ENCODE measurements at regions not wholly inside any gene's neighbourhood (a gene's known extent, or its start where the extent isn't known, plus 50 kb on each side); places are given as distances from the start of the nearest gene placed in this dataset.

GRCh38 chr10:3895045-3895631 is 110.1 kb upstream of the KLF6 start:
- BruUV-seq (replicated peaks) = no TSS peak
- in situ Hi-C loops (cut with HindIII; ENCODE audit: low pct_unique_long_range_greater_than_20kb, low sequenced_read_pairs) = no loop called here
- Histone ChIP-seq H3K4me3 (ENCODE audit: low read depth in 2 of 2, low read length in 2 of 2) (no peak overlapping the region), H3K27me3 (ENCODE audit: control insufficient read depth, insufficient read depth, low read length) (no peaks in the 10 kb centered on the region), H3K27ac (ENCODE audit: low read length) (peak overlapping the region; percentile 100), H3K9me3 (ENCODE audit: control insufficient read depth, insufficient read depth, low read depth, low read length) (no peaks in the 10 kb centered on the region), H3K36me3 (ENCODE audit: control insufficient read depth, insufficient read depth, low read length) (no peaks in the 10 kb centered on the region), H3K4me1 (ENCODE audit: control insufficient read depth, insufficient read depth, low read length) (peaks cover 46% of the 10 kb centered on the region)
- intact Hi-C loops (cut with micrococcal nuclease; ENCODE audit: unreplicated experiment) = no loop called here
- ChIA-PET CTCF (no interaction called here), POLR2A (interaction anchor here (0.6 kb wide), 2 partner anchors 52 to 110 kb away, joined by 3 to 17 read pairs; no protein-coding TSS in a partner anchor)
- TF ChIP-seq SIN3A (IDR thresholded peaks at IDR 0.05; ENCODE audit: borderline replicate concordance, insufficient read depth, low read depth, low read length) (no peak), CTCF (IDR thresholded peaks at IDR 0.05) (no peak), TCF7L2 (IDR thresholded peaks at IDR 0.05; ENCODE audit: low read depth, low read length) (no peak), REST (IDR thresholded peaks at IDR 0.05; ENCODE audit: insufficient read depth in 1 of 2, low read depth in 2 of 2, low read length in 1 of 2) (no peak), POLR2AphosphoS5 (IDR thresholded peaks at IDR 0.05; ENCODE audit: low read depth, low read length) (no peak)
- DNase-seq (ENCODE audit: low read depth, low spot score) (no peak), ATAC-seq (peak; percentile 42)

GRCh38 chr10:3893901-3894563 is 109.0 kb upstream of the KLF6 start:
- DNase-seq (ENCODE audit: low read depth, low spot score) = no peak
- in situ Hi-C loops (cut with HindIII; ENCODE audit: low pct_unique_long_range_greater_than_20kb, low sequenced_read_pairs) (no loop called here), intact Hi-C loops (cut with micrococcal nuclease; ENCODE audit: unreplicated experiment) (no loop called here)
- no peak overlapping the region for H3K4me3 ChIP-seq (ENCODE audit: low read depth in 2 of 2, low read length in 2 of 2)
- no peak for ATAC-seq
- peaks cover 57% of the 10 kb centered on the region for H3K4me1 ChIP-seq (ENCODE audit: control insufficient read depth, insufficient read depth, low read length)
- no peaks in the 10 kb centered on the region for H3K36me3 ChIP-seq (ENCODE audit: control insufficient read depth, insufficient read depth, low read length)
- no peaks in the 10 kb centered on the region for H3K9me3 ChIP-seq (ENCODE audit: control insufficient read depth, insufficient read depth, low read depth, low read length)
- no peak for TF ChIP-seq CTCF (IDR thresholded peaks at IDR 0.05)
- no peak for TF ChIP-seq POLR2AphosphoS5 (IDR thresholded peaks at IDR 0.05; ENCODE audit: low read depth, low read length)
- no peak for TF ChIP-seq TCF7L2 (IDR thresholded peaks at IDR 0.05; ENCODE audit: low read depth, low read length)
- no peak for TF ChIP-seq REST (IDR thresholded peaks at IDR 0.05; ENCODE audit: insufficient read depth in 1 of 2, low read depth in 2 of 2, low read length in 1 of 2)
- TF ChIP-seq SIN3A (IDR thresholded peaks at IDR 0.05; ENCODE audit: borderline replicate concordance, insufficient read depth, low read depth, low read length) = no peak
- ChIA-PET POLR2A (no interaction called here), CTCF (no interaction called here)
- BruUV-seq (replicated peaks) = no TSS peak
- H3K27ac ChIP-seq (ENCODE audit: low read length) = peak overlapping the region; percentile 100
- H3K27me3 ChIP-seq (ENCODE audit: control insufficient read depth, insufficient read depth, low read length) = no peaks in the 10 kb centered on the region

All from Panc1 (cell line).